ENCODE measurements at regions not wholly inside any gene's neighbourhood (a gene's known extent, or its start where the extent isn't known, plus 50 kb on each side); places are given as distances from the start of the nearest gene placed in this dataset.

GRCh38 chr14:61627612-61628011 is 67.7 kb upstream of the HIF1A start:
- no peak for DNase-seq

- no peak for DNase-seq
Observed at GRCh38 chr14:61628016-61628725, 67.1 kb upstream of the HIF1A start.

GRCh38 chr14:61630399-61631044 is 64.8 kb upstream of the HIF1A start:
- no peak for DNase-seq

GRCh38 chr14:61631045-61631687 is 64.1 kb upstream of the HIF1A start:
- no peak for DNase-seq

GRCh38 chr14:61632401-61632800 is 62.9 kb upstream of the HIF1A start:
- DNase-seq: no peak

- no peak for DNase-seq
Observed at GRCh38 chr14:61632807-61633206, 62.5 kb upstream of the HIF1A start.

GRCh38 chr14:61636291-61636690 is 59.0 kb upstream of the HIF1A start:
- no peak for DNase-seq

GRCh38 chr14:61636779-61637178 is 58.5 kb upstream of the HIF1A start:
- DNase-seq: no peak

- DNase-seq: no peak
Observed at GRCh38 chr14:61638595-61639387, 56.5 kb upstream of the HIF1A start.

- no peak for DNase-seq
Observed at GRCh38 chr14:61640158-61641136, 54.9 kb upstream of the HIF1A start.

- no peak for DNase-seq
Observed at GRCh38 chr14:61641914-61642613, 53.2 kb upstream of the HIF1A start.

GRCh38 chr14:61642614-61642982 is 52.7 kb upstream of the HIF1A start:
- no peak for DNase-seq

- DNase-seq: no peak
Observed at GRCh38 chr14:61643555-61643954, 51.8 kb upstream of the HIF1A start.

- DNase-seq: no peak
Observed at GRCh38 chr14:61644175-61644574, 51.1 kb upstream of the HIF1A start.

- DNase-seq: no peak
Observed at GRCh38 chr14:61644834-61645233, 50.5 kb upstream of the HIF1A start.

GRCh38 chr14:61645247-61645646 is 50.1 kb upstream of the HIF1A start:
- no peak for DNase-seq

Measured in left hindlimb (tissue), 1 donor.